ENCODE measurements at regions not wholly inside any gene's neighbourhood (a gene's known extent, or its start where the extent isn't known, plus 50 kb on each side); places are given as distances from the start of the nearest gene placed in this dataset.

GRCh38 chr7:17060051-17060450 is 178.3 kb upstream of the AGR3 start:
- Histone ChIP-seq H4K91ac (replicated peaks; ENCODE audit: insufficient read length, low read length) (no peak overlapping the region), H3K4me3 (ENCODE audit: extremely low read depth in 1 of 4, insufficient read depth in 2 of 4, low read depth in 3 of 4, low read length in 4 of 4) (no peak overlapping the region), H3K23ac (ENCODE audit: insufficient read length) (no peak overlapping the region), H2BK5ac (ENCODE audit: low read depth, low read length) (no peak overlapping the region), H3K56ac (replicated peaks; ENCODE audit: insufficient read length, low read depth, low read length) (no peak overlapping the region), H3K27ac (ENCODE audit: low read depth, low read length) (no peak overlapping the region), H3K4me2 (ENCODE audit: insufficient read depth in 1 of 2, low read depth in 2 of 2, low read length in 2 of 2) (no peak overlapping the region), H2BK15ac (ENCODE audit: low read length) (no peak overlapping the region), H3K23me2 (ENCODE audit: low read depth, low read length) (no peaks in the 10 kb centered on the region), H4K5ac (ENCODE audit: insufficient read length, low read depth, low read length) (no peak overlapping the region), H4K20me1 (replicated peaks in 1 of 2; ENCODE audit: control insufficient read depth in 1 of 2, insufficient read depth in 2 of 2, low read length in 2 of 2) (no peaks in the 10 kb centered on the region), H4K8ac (ENCODE audit: extremely low read depth, insufficient read depth, low read length) (no peak overlapping the region), H3K9ac (replicated peaks in 1 of 4; ENCODE audit: extremely low read depth in 1 of 4, low read depth in 3 of 4, low read length in 3 of 4) (no peak overlapping the region), H3K4me1 (replicated peaks in 1 of 4; ENCODE audit: control insufficient read depth in 3 of 4, insufficient read depth in 4 of 4, low read length in 3 of 4) (no peaks in the 10 kb centered on the region), H3K4ac (replicated peaks; ENCODE audit: insufficient read length, low read depth, low read length) (no peak overlapping the region), H2AK5ac (ENCODE audit: low read depth, low read length) (no peak overlapping the region), H2AFZ (ENCODE audit: low read length) (no peak overlapping the region), H3K36me3 (ENCODE audit: control insufficient read depth in 2 of 4, insufficient read depth in 4 of 4, low read length in 3 of 4) (no peaks in the 10 kb centered on the region), H3K79me2 (ENCODE audit: control insufficient read depth in 1 of 2, insufficient read depth in 2 of 2, low read length in 2 of 2) (no peaks in the 10 kb centered on the region), H2BK20ac (ENCODE audit: low read length) (no peak overlapping the region), H3K18ac (ENCODE audit: extremely low read depth, low read length) (no peak overlapping the region), H2BK12ac (ENCODE audit: low read depth, low read length) (no peak overlapping the region), H3K14ac (ENCODE audit: insufficient read length) (no peak overlapping the region), H3K27me3 (replicated peaks in 1 of 4; ENCODE audit: control insufficient read depth in 3 of 4, extremely low read depth in 1 of 4, insufficient read depth in 3 of 4, low read length in 3 of 4) (no peaks in the 10 kb centered on the region), H2BK120ac (replicated peaks; ENCODE audit: low read depth, low read length) (no peak overlapping the region), H3K9me3 (ENCODE audit: insufficient read depth in 2 of 2, low read depth in 1 of 2, low read length in 1 of 2) (no peaks in the 10 kb centered on the region), H3K79me1 (ENCODE audit: low read depth, low read length) (no peaks in the 10 kb centered on the region)
- POLR2A ChIA-PET (ENCODE audit: partially characterized antibody), result no interaction called here
- FAIRE-seq, result no peak
- WGBS, 2 experiments (ENCODE audit: extremely low coverage in 1 of 2, insufficient coverage in 1 of 2, insufficient read length in 1 of 2, insufficient replicate concordance in 2 of 2, low coverage in 1 of 2, low lambda C conversion rate in 2 of 2, missing lambda C conversion rate in 1 of 2), result 91% methylated on average over 3 of the region's 3 CpGs; no CpG with 5 or more reads in 1 of the 2 experiments
- DNase-seq (ENCODE audit: low read depth in 1 of 2, low spot score in 2 of 2), result no peak
- CTCF ChIA-PET (ENCODE audit: partially characterized antibody), result no interaction called here
- no peak for TF ChIP-seq BRCA1 (IDR thresholded peaks at IDR 0.05; ENCODE audit: low read depth, low read length)
- TF ChIP-seq EP300 (IDR thresholded peaks at IDR 0.05; ENCODE audit: borderline replicate concordance in 1 of 2, low read depth in 2 of 2, low read length in 2 of 2), result no peak
- TF ChIP-seq TAF1 (IDR thresholded peaks at IDR 0.05; ENCODE audit: low read depth, low read length), result no peak
- TF ChIP-seq CEBPB (IDR thresholded peaks at IDR 0.05; ENCODE audit: low read depth, low read length), result no peak
- TF ChIP-seq ATF2 (IDR thresholded peaks at IDR 0.05; ENCODE audit: low read length), result no peak
- TF ChIP-seq SP2 (IDR thresholded peaks at IDR 0.05; ENCODE audit: low read length), result no peak
- no peak for TF ChIP-seq EZH2 (IDR thresholded peaks at IDR 0.05; ENCODE audit: low read depth, low read length, severe bottlenecking)
- no peak for TF ChIP-seq CBX8 (IDR thresholded peaks at IDR 0.05; ENCODE audit: borderline replicate concordance, low read depth, low read length)
- TF ChIP-seq BACH1 (IDR thresholded peaks at IDR 0.05; ENCODE audit: low read length), result no peak
- no peak for TF ChIP-seq SIRT6 (IDR thresholded peaks at IDR 0.05; ENCODE audit: low read length)
- no peak for TF ChIP-seq SP1 (IDR thresholded peaks at IDR 0.05; ENCODE audit: low read depth, low read length)
- no peak for TF ChIP-seq SIN3A (conservative IDR thresholded peaks at IDR 0.05 in 1 of 2, IDR thresholded peaks at IDR 0.05 in 1 of 2; ENCODE audit: low read depth in 1 of 2, low read length in 2 of 2)
- TF ChIP-seq PHF8 (conservative IDR thresholded peaks at IDR 0.05; ENCODE audit: low read depth, low read length), result no peak
